Psoas muscle (tissue), 7 donors: ENCODE measurements at regions not wholly inside any gene's neighbourhood (a gene's known extent, or its start where the extent isn't known, plus 50 kb on each side); places are given as distances from the start of the nearest gene placed in this dataset.

ENCODE experiments used
- ATAC-seq, 4 donors: fragments of 200-7000 bp; cut with Tn5 transposase; one replicate each; pipeline ENCODE4 v1.9.1; 2020; ENCODE audit warnings: moderate library complexity in 3 of 4, mild to moderate bottlenecking in 2 of 4
- DNase-seq, 2 donors: peaks; one replicate each; pipeline ENCODE4 v3.0.0-alpha.2; 2020
- H3K27ac ChIP-seq: fragments of 200-600 bp; one replicate; pipeline ENCODE4 v1.8.0; 2022
- H3K27me3 ChIP-seq, 3 donors: fragments of 200-600 bp in 1 of 3; one replicate each; pipeline versions ENCODE4 v1.6.1 to v1.8.0; 2013 to 2022; ENCODE audit warnings: low read length in 2 of 3, mild to moderate bottlenecking in 2 of 3, moderate library complexity in 1 of 3; ENCODE audit not compliant: insufficient read depth in 3 of 3
- H3K36me3 ChIP-seq, 2 donors: fragments of 200-600 bp in 1 of 2; one replicate each; pipeline versions ENCODE4 v1.6.1 to v1.8.0; 2013 to 2022; ENCODE audit warnings: low read depth in 1 of 2, mild to moderate bottlenecking in 1 of 2, moderate library complexity in 1 of 2; ENCODE audit not compliant: insufficient read depth in 1 of 2
- H3K4me1 ChIP-seq: fragments of 200-600 bp; one replicate; pipeline ENCODE4 v1.8.0; 2022
- H3K4me3 ChIP-seq: fragments of 200-600 bp; one replicate; pipeline ENCODE4 v1.8.0; 2022; ENCODE audit warnings: mild to moderate bottlenecking
- H3K9me3 ChIP-seq: fragments of 200-600 bp; one replicate; pipeline ENCODE4 v1.8.0; 2022
- CTCF ChIP-seq: fragments of 200-600 bp; IDR thresholded peaks from one replicate; pipeline ENCODE4 v1.8.0; 2022; ENCODE audit warnings: antibody characterized with exemption
- WGBS, 3 donors: extraction: QIAGEN DNeasy Blood & Tissue Kit; methylation state at CpG; one replicate each; pipeline versions ENCODE4 v1.1.6 to v1.1.7; 2013; 5-methylcytosine and 5-hydroxymethylcytosine counted together
- intact Hi-C, 2 donors: fragments of 100-400 bp; cut with DNase I; formaldehyde crosslinking; loops; one replicate each; pipeline versions ENCODE4 v1.11.0 to v1.14.2; 2022
- donor health status: healthy with polysubstance abuse.
- donor health status: DM: no; HTN: no; CAD: no; lungs with moderate emphysema.
- donor health status: Bipolar disorder and iron deficiency.
- donor health status: healthy.
- donor health status: DM: yes; HTN: yes; CAD: no.
- donor health status: DM: no; HTN: no; CAD: no.
- donor health status: DM: yes; HTN: yes; CAD: no.

GRCh38 chr6:17032988-17033634 lies 68.7 kb upstream of the STMND1 start:
- intact Hi-C loops = no loop called here
- Histone ChIP-seq H3K36me3 (no peaks in the 10 kb centered on the region), H3K4me1 (no peaks in the 10 kb centered on the region), H3K27ac (no peak overlapping the region), H3K27me3 (peaks cover 3 to 22% (median 4%) of the 10 kb centered on the region in 3 donors), H3K9me3 (no peaks in the 10 kb centered on the region), H3K4me3 (peak overlapping the region; percentile 8)
- peak in 2 of 4 donors; percentile 45 to 48 for ATAC-seq
- peak; percentile 50 to 61 for DNase-seq
- TF ChIP-seq CTCF = no peak
- WGBS, 3 donors = 16 to 20% (median 16%) methylated on average over 12 of the region's 12 CpGs

GRCh38 chr6:17032590-17032987 lies 69.3 kb upstream of the STMND1 start:
- Histone ChIP-seq H3K4me3 (no peak overlapping the region), H3K4me1 (no peaks in the 10 kb centered on the region), H3K27me3 (peaks cover 3 to 22% (median 4%) of the 10 kb centered on the region in 3 donors), H3K36me3 (no peaks in the 10 kb centered on the region), H3K27ac (no peak overlapping the region), H3K9me3 (no peaks in the 10 kb centered on the region)
- TF ChIP-seq CTCF = no peak
- ATAC-seq (peak in 1 of 4 donors; percentile 22), DNase-seq (no peak)
- intact Hi-C loops = no loop called here
- 26 to 36% (median 31%) methylated on average over 3 of the region's 3 CpGs for WGBS, 3 donors

- Histone ChIP-seq H3K27ac (no peak overlapping the region), H3K36me3 (no peaks in the 10 kb centered on the region), H3K4me1 (no peaks in the 10 kb centered on the region), H3K9me3 (no peaks in the 10 kb centered on the region), H3K27me3 (peaks cover 3 to 22% (median 4%) of the 10 kb centered on the region in 3 donors), H3K4me3 (no peak overlapping the region)
- intact Hi-C loops = no loop called here
- WGBS, 3 donors = 67 to 81% (median 72%) methylated on average over 19 of the region's 19 CpGs
- ATAC-seq (no peak), DNase-seq (no peak)
- TF ChIP-seq CTCF = no peak
Measured at GRCh38 chr6:17031961-17032360, 69.9 kb upstream of the STMND1 start.

GRCh38 chr6:17027441-17027840 lies 74.4 kb upstream of the STMND1 start:
- 76 to 87% (median 86%) methylated on average over 1 of the region's 1 CpG for WGBS, 3 donors
- Histone ChIP-seq H3K4me1 (no peaks in the 10 kb centered on the region), H3K36me3 (no peaks in the 10 kb centered on the region), H3K9me3 (no peaks in the 10 kb centered on the region), H3K27ac (no peak overlapping the region), H3K27me3 (peaks cover 0 to 7% (median 2%) of the 10 kb centered on the region in 3 donors), H3K4me3 (no peak overlapping the region)
- no peak for TF ChIP-seq CTCF
- DNase-seq = no peak
- ATAC-seq = no peak
- intact Hi-C loops = no loop called here

GRCh38 chr6:17022604-17023003 lies 79.2 kb upstream of the STMND1 start:
- Histone ChIP-seq H3K27ac (no peak overlapping the region), H3K36me3 (no peaks in the 10 kb centered on the region), H3K27me3 (no peaks in the 10 kb centered on the region), H3K4me1 (no peaks in the 10 kb centered on the region), H3K4me3 (no peak overlapping the region), H3K9me3 (no peaks in the 10 kb centered on the region)
- no peak for DNase-seq
- intact Hi-C loops = no loop called here
- TF ChIP-seq CTCF = no peak
- 73 to 78% (median 74%) methylated on average over 3 of the region's 3 CpGs for WGBS, 3 donors
- no peak for ATAC-seq
